ENCODE measurements at regions not wholly inside any gene's neighbourhood (a gene's known extent, or its start where the extent isn't known, plus 50 kb on each side); places are given as distances from the start of the nearest gene placed in this dataset.

GRCh38 chr2:6692056-6692455 lies 173.7 kb downstream of the CMPK2 start:
- no peak for TF ChIP-seq CTCF (IDR thresholded peaks at IDR 0.05; ENCODE audit: borderline replicate concordance, insufficient read depth, low read depth, low read length)
- H3K4me3 ChIP-seq (ENCODE audit: low read depth, low read length): no peak overlapping the region

GRCh38 chr2:6692819-6693218 lies 172.9 kb downstream of the CMPK2 start:
- no peak for TF ChIP-seq CTCF (IDR thresholded peaks at IDR 0.05; ENCODE audit: borderline replicate concordance, insufficient read depth, low read depth, low read length)
- H3K4me3 ChIP-seq (ENCODE audit: low read depth, low read length): no peak overlapping the region

- H3K4me3 ChIP-seq (ENCODE audit: low read depth, low read length): no peak overlapping the region
- no peak for TF ChIP-seq CTCF (IDR thresholded peaks at IDR 0.05; ENCODE audit: borderline replicate concordance, insufficient read depth, low read depth, low read length)
These were observed 171.2 kb downstream of the CMPK2 start for GRCh38 chr2:6694555-6694954.

- TF ChIP-seq CTCF (IDR thresholded peaks at IDR 0.05; ENCODE audit: borderline replicate concordance, insufficient read depth, low read depth, low read length): no peak
- no peak overlapping the region for H3K4me3 ChIP-seq (ENCODE audit: low read depth, low read length)
These were observed 165.4 kb downstream of the CMPK2 start for GRCh38 chr2:6700335-6700734.

GRCh38 chr2:6704077-6704476 lies 161.6 kb downstream of the CMPK2 start:
- H3K4me3 ChIP-seq (ENCODE audit: low read depth, low read length): no peak overlapping the region
- TF ChIP-seq CTCF (IDR thresholded peaks at IDR 0.05; ENCODE audit: borderline replicate concordance, insufficient read depth, low read depth, low read length): no peak

- no peak overlapping the region for H3K4me3 ChIP-seq (ENCODE audit: low read depth, low read length)
- no peak for TF ChIP-seq CTCF (IDR thresholded peaks at IDR 0.05; ENCODE audit: borderline replicate concordance, insufficient read depth, low read depth, low read length)
These were observed 144.3 kb downstream of the CMPK2 start for GRCh38 chr2:6721395-6721794.

GRCh38 chr2:6722574-6722973 lies 143.1 kb downstream of the CMPK2 start:
- H3K4me3 ChIP-seq (ENCODE audit: low read depth, low read length): no peak overlapping the region
- no peak for TF ChIP-seq CTCF (IDR thresholded peaks at IDR 0.05; ENCODE audit: borderline replicate concordance, insufficient read depth, low read depth, low read length)

Measured in GM12875 (cell line).